ENCODE measurements at regions not wholly inside any gene's neighbourhood (a gene's known extent, or its start where the extent isn't known, plus 50 kb on each side); places are given as distances from the start of the nearest gene placed in this dataset.

GRCh38 chr3:139780593-139780992 is 102.8 kb upstream of the NMNAT3 start:
- no peak for DNase-seq (ENCODE audit: extremely low read depth, low read depth)

- DNase-seq (ENCODE audit: extremely low read depth, low read depth): no peak
These were observed 101.0 kb upstream of the NMNAT3 start for GRCh38 chr3:139778682-139779233.

- DNase-seq (ENCODE audit: extremely low read depth, low read depth): no peak
These were observed 97.0 kb upstream of the NMNAT3 start for GRCh38 chr3:139774560-139775302.

- no peak for DNase-seq (ENCODE audit: extremely low read depth, low read depth)
These were observed 95.0 kb upstream of the NMNAT3 start for GRCh38 chr3:139772539-139773500.

- no peak for DNase-seq (ENCODE audit: extremely low read depth, low read depth)
These were observed 93.6 kb upstream of the NMNAT3 start for GRCh38 chr3:139771331-139771730.

- DNase-seq (ENCODE audit: extremely low read depth, low read depth): no peak
These were observed 92.8 kb upstream of the NMNAT3 start for GRCh38 chr3:139770577-139770976.

GRCh38 chr3:139769796-139770195 is 92.0 kb upstream of the NMNAT3 start:
- no peak for DNase-seq (ENCODE audit: extremely low read depth, low read depth)

GRCh38 chr3:139764936-139765335 is 87.2 kb upstream of the NMNAT3 start:
- DNase-seq (ENCODE audit: extremely low read depth, low read depth): no peak

GRCh38 chr3:139764069-139764905 is 86.5 kb upstream of the NMNAT3 start:
- DNase-seq (ENCODE audit: extremely low read depth, low read depth): no peak

- DNase-seq (ENCODE audit: extremely low read depth, low read depth): no peak
These were observed 84.5 kb upstream of the NMNAT3 start for GRCh38 chr3:139762302-139762701.

GRCh38 chr3:139759470-139759869 is 81.7 kb upstream of the NMNAT3 start:
- DNase-seq (ENCODE audit: extremely low read depth, low read depth): no peak

- DNase-seq (ENCODE audit: extremely low read depth, low read depth): no peak
These were observed 81.0 kb upstream of the NMNAT3 start for GRCh38 chr3:139758654-139759291.

- no peak for DNase-seq (ENCODE audit: extremely low read depth, low read depth)
These were observed 79.8 kb upstream of the NMNAT3 start for GRCh38 chr3:139757448-139758030.

- no peak for DNase-seq (ENCODE audit: extremely low read depth, low read depth)
These were observed 78.8 kb upstream of the NMNAT3 start for GRCh38 chr3:139756529-139757103.

- DNase-seq (ENCODE audit: extremely low read depth, low read depth): no peak
These were observed 77.8 kb upstream of the NMNAT3 start for GRCh38 chr3:139755551-139755950.

- DNase-seq (ENCODE audit: extremely low read depth, low read depth): no peak
These were observed 74.0 kb upstream of the NMNAT3 start for GRCh38 chr3:139751789-139752188.

- DNase-seq (ENCODE audit: extremely low read depth, low read depth): no peak
These were observed 68.7 kb upstream of the NMNAT3 start for GRCh38 chr3:139746481-139746880.

GRCh38 chr3:139745831-139746230 is 68.1 kb upstream of the NMNAT3 start:
- no peak for DNase-seq (ENCODE audit: extremely low read depth, low read depth)

- DNase-seq (ENCODE audit: extremely low read depth, low read depth): no peak
These were observed 60.9 kb upstream of the NMNAT3 start for GRCh38 chr3:139738697-139739096.
